ENCODE measurements at regions not wholly inside any gene's neighbourhood (a gene's known extent, or its start where the extent isn't known, plus 50 kb on each side); places are given as distances from the start of the nearest gene placed in this dataset.
"Not testable (repeated sequence)": the region's sequence is repeated elsewhere in the genome, so short reads cannot be mapped to it uniquely, and the experiment has no call there.

- DNase-seq (ENCODE audit: low spot score in 2 of 2); H3K27me3 ChIP-seq; H3K4me3 ChIP-seq; H3K36me3 ChIP-seq; H3K4me1 ChIP-seq; H3K27ac ChIP-seq; intact Hi-C loops (cut with DNase I): not testable (repeated sequence)
- peaks cover 0 to 21% of the 10 kb centered on the region in 2 donors for H3K9me3 ChIP-seq
These were observed 124.9 kb downstream of the CRYBB2 start for GRCh38 chr22:25344366-25344765.

DNA sequence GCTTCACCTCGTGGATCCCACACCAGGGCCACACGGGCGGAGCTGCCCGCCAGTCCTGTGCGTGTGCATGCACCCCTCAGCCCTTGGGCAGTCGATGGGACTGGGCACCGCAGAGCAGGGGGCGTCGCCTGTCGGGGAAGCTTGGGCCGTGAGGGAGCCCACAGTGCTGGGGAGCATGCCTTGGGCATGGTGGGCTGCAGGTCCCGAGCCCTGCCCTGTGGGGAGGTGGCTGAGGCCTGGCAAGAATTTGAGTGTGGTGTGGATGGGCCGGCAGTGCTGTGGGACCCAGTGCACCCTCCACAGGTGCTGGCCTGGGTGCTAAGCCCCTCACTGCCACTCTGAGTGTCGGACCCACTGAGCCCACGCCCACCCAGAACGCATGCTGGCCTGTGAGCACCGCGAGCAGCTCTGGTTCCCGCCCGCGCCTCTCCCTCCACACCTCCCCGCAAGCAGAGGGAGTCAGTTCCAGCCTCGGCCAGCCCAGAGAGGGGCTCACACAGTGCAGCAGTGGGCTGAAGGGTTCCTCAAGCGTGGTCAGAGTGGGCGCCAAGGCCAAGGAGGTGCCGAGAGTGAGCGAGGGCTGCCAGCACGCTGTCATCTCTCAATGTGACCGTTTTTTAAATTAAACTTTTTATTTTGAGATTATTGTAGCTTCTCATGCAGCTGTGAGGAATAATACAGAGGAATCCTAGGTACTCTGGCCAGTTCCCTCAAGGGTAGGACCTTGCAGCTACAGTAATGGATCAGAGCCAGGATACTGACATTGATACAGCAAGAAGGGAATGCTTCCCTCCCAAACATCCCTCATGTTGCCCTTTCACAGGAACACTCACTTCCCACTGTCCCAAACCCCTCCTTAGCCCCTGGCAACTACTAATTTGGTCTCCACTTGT lies 127.7 kb downstream of the CRYBB2 start:
- intact Hi-C loops (cut with DNase I) = no loop called here
- H3K4me1 ChIP-seq = no peaks in the 10 kb centered on the region
- no peak for DNase-seq (ENCODE audit: low spot score in 2 of 2)
- no peak for TF ChIP-seq CTCF (IDR thresholded peaks at IDR 0.05)
- no peak overlapping the region for H3K27ac ChIP-seq
- H3K4me3 ChIP-seq = no peak overlapping the region
- peaks cover 16 to 29% of the 10 kb centered on the region in 2 donors for H3K36me3 ChIP-seq
- peaks cover 0 to 4% of the 10 kb centered on the region in 2 donors for H3K9me3 ChIP-seq
- H3K27me3 ChIP-seq = no peaks in the 10 kb centered on the region

GRCh38 chr22:25347752-25348102 lies 128.3 kb downstream of the CRYBB2 start:
- no peak for DNase-seq (ENCODE audit: low spot score in 2 of 2)
- Histone ChIP-seq H3K27me3 (no peaks in the 10 kb centered on the region), H3K4me3 (no peak overlapping the region), H3K36me3 (peaks cover 19 to 35% of the 10 kb centered on the region in 2 donors), H3K4me1 (no peaks in the 10 kb centered on the region), H3K27ac (no peak overlapping the region), H3K9me3 (peaks cover 0 to 4% of the 10 kb centered on the region in 2 donors)
- TF ChIP-seq CTCF (IDR thresholded peaks at IDR 0.05) = no peak
- intact Hi-C loops (cut with DNase I) = no loop called here

DNA sequence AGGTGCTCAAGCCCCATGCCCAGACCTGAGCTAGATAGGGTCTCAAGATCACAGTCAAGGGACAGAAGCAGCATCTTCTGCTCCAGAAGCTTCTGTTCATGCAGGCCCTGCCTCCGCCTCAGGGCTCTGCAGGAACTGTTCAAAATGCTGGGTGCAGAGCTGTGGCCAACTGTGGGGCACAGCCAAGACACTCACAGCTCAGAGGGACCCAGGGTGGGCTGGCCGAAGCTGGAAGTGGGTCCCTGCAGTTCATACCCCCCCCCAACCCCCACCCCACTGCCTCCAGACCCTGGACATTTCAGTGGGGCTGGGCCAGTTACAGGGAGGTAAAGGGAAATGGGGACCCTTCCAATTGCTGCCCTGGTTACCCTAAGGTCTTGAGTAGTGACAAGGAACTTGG lies 129.0 kb downstream of the CRYBB2 start:
- DNase-seq (ENCODE audit: low spot score in 2 of 2) = no peak
- H3K9me3 ChIP-seq = peaks cover 0 to 4% of the 10 kb centered on the region in 2 donors
- no peaks in the 10 kb centered on the region for H3K27me3 ChIP-seq
- H3K27ac ChIP-seq = no peak overlapping the region
- H3K36me3 ChIP-seq = peaks cover 20 to 35% of the 10 kb centered on the region in 2 donors
- TF ChIP-seq CTCF (IDR thresholded peaks at IDR 0.05) = no peak
- no peak overlapping the region for H3K4me3 ChIP-seq
- H3K4me1 ChIP-seq = no peaks in the 10 kb centered on the region
- intact Hi-C loops (cut with DNase I) = no loop called here

DNA sequence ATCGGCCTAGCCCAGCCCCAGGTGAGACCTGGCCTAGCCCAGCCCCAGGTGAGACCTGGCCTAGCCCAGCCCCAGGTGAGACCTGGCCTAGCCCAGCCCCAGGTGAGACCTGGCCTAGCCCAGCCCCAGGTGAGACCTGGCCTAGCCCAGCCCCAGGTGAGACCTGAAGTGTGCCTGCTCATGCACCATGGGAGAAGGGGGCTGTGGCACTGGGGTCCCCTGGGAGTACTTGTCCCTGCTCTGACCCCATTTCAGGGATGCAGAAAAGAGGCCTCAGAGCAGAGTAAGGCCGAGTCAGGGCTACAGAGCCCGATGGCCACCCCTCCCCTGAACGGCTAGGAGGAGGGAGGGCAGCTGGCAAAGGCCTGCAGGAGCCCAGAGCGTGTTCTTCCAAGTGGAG lies 129.6 kb downstream of the CRYBB2 start:
- intact Hi-C loops (cut with DNase I); DNase-seq (ENCODE audit: low spot score in 2 of 2); H3K4me1 ChIP-seq; H3K27me3 ChIP-seq; H3K9me3 ChIP-seq; H3K4me3 ChIP-seq; H3K27ac ChIP-seq: not testable (repeated sequence)
- H3K36me3 ChIP-seq = peaks cover 26 to 41% of the 10 kb centered on the region in 2 donors

DNA sequence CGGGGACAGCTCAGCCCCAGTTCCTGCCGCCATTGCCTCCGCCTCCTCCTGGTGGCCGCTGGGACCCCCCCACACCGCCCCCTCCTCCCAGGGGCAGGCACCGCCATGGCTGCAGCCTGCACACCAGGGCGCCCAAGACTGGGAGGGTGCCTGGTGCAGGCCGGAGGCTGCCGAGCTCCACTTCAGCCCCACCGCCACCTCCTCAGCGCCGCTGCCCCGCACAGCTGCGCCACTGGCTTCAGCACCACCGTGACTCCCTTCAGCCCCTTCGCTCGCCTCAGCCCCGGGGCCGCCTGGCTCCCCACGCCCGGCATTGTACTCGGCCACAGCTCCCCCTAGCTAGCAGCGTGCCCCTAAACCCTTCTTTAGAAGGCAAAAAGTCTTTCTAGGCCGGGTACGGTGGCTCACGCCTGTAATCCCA lies 131.1 kb downstream of the CRYBB2 start:
- no peaks in the 10 kb centered on the region for H3K4me1 ChIP-seq
- peaks cover 32 to 49% of the 10 kb centered on the region in 2 donors for H3K36me3 ChIP-seq
- intact Hi-C loops (cut with DNase I) = no loop called here
- no peak for TF ChIP-seq CTCF (IDR thresholded peaks at IDR 0.05)
- H3K27ac ChIP-seq = no peak overlapping the region
- H3K9me3 ChIP-seq = no peaks in the 10 kb centered on the region
- H3K4me3 ChIP-seq = no peak overlapping the region
- no peaks in the 10 kb centered on the region for H3K27me3 ChIP-seq
- no peak for DNase-seq (ENCODE audit: low spot score in 2 of 2)

Data from ascending aorta (tissue), 2 donors.